AG20443 (cell line): ENCODE measurements at regions not wholly inside any gene's neighbourhood (a gene's known extent, or its start where the extent isn't known, plus 50 kb on each side); places are given as distances from the start of the nearest gene placed in this dataset.
"Not testable (repeated sequence)": the region's sequence is repeated elsewhere in the genome, so short reads cannot be mapped to it uniquely, and the experiment has no call there.

Experiments
- DNase-seq: peaks from one replicate; pipeline ENCODE4 v3.0.0; 2012; ENCODE audit warnings: low spot score, mixed read lengths

DNA sequence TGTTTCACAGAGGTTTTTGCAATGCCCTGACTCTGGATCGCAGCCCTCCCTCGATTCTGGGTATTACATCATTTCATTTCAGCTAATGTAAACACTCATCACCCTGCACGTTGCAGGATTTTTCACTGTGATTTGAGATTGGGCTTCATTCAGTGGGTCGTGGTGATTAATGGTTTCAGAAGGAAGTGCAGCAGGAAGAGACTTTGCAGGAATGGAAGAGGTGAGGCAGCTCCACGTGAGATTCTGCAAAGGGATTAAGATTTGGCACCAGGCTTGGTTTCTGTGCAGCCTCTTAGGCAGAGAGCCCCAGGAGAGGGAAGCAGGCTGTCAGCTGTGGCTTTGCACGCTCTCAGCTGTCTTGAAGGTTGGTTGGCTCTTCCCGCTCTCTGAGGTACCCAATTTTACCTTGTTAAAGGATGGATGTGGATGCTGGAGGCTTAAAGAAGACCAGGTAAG, 95.2 kb downstream of the PLCE1 start:
- DNase-seq: no peak

DNA sequence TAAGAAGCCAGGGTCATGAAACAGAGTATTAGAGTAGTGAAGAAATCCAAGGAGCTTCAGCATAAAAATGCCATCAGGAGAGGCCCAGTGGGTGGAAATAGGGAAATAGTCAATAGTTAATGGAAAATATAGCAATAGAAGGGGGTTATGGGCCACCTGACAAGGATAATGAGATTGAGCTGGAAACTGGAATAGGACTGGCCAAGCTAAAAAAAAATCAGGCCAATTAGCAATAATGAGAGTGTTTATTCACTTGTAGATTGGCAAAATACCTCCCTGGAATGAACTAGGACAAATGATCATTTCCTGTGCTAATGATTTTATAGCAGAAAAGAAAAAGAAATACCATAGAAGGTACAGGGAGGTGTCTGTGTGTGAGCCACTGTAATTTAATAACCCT, 97.9 kb downstream of the PLCE1 start:
- no peak for DNase-seq

DNA sequence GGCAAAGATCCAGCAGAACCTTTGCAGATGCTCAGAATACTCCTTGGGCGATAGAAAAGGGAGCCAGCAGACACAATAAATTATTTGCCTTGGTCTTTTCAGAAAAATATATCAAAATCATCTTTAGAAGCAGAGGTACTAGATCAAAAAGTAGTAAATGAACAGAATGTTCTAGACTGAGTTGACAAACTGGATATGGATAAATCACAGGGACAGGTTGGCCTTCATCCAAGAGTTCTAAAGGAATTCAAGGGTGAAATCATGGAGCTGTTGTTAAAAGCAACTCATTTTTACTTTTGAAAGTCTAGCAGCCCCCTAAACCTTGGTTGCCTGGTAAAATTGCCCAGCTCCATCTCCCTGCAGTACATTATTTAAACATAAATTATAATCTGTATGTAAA, 99.1 kb downstream of the PLCE1 start:
- no peak for DNase-seq

DNA sequence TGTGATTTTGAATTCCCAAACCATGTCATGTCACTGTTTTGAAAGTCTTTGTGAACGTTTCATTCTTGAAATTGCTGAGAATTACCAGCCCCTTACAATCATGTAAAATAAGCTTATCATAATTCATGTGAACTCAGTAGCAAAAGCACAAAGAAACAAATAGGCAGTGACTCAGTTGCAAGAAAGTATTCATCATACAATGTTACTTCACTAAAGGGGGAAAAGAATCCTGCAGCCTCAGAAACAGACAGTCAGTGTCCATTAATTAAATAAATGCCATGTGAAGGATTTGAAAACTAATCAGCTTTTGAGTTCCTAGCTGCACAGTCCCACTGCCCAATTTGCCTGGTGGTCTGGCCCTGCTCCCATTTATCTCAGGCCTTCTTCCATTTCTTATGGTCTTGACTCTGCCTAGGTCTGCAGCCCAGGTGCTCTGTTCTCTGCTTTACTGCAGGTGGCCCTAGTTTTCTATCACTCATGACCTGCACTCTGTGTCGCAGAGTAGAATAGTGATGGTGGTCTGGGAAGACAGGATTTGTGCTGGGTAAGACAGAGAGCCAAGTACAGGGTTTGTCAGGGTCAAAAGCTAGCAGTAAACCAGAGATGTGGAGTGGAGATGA, 99.7 kb downstream of the PLCE1 start:
- DNase-seq: no peak

DNA sequence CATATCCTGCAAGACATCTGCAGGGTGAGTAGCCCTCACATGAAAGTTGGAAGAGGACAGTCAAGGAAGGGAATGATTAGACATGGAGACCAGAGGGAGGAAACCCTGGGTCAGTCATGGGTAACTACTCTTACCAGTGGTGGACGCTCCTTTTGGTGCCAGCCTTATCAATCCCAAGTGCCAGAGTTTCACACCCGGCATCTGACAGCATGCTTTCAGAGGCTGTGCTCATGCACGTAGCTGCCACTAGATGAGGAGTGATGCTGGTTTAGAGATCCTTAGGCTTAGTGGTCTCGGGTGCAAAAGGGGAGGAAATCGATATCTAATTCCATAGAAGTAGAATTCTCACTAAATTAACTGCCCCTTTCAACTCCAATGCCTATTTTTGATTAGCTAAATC, 100.8 kb downstream of the PLCE1 start:
- no peak for DNase-seq

DNA sequence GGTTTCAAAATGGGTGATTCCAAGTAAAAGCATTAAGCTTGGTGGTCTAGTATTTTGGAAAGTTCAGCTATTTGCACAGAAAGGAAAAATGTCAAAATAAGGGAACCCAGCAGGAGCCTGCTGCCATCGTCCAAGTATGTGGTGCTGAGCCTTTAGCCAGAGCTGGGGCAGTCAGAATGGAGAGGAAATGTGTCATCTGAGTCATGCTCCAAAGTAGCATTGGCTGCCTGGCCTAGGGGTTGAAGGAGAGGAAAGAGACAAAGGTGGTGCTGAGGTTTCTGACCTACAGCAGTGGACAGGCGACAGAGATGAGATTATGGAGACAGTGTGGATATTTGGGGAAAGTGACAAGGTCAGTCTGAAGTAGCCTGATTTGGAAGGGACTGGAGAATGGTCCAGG, 103.9 kb downstream of the PLCE1 start:
- peak; percentile 61 for DNase-seq

DNA sequence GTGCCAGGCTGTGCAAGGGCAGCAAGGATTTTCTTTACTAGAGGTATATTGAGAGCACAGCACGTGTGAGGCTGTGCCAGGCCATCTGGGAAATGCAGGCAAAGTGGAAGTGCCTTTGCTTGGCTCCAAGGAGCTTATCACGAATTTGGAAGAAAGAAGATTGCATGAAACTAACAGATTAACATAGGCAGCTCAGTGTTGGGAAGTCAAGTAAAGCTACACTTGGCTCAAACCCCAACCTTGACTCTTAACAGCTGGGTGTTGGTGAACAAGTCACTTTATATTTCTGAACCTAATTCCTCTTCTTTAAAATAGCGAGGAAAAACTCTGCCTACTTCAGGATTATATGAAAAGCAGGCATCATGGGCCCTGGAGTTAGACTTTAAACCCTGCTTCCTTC, 105.2 kb downstream of the PLCE1 start:
- no peak for DNase-seq

DNA sequence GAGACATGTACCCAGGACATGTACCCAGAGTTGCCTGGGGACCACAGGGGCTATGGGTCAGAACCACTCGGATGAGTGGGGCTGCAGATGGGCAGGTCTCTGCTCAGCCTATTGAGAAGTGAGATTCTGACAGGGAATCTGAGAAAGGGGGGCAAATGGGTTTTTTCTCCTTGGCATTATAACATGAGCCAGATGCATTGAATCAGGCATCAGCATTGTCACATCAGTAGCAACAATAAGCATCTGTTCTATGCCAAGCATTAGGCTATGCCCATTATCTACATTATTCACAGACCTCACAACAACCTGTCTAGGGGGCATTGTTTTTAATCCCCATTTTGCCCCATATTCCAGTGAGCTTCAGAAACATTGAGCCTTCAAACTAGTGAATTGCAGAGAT, 108.2 kb downstream of the PLCE1 start:
- no peak for DNase-seq

DNA sequence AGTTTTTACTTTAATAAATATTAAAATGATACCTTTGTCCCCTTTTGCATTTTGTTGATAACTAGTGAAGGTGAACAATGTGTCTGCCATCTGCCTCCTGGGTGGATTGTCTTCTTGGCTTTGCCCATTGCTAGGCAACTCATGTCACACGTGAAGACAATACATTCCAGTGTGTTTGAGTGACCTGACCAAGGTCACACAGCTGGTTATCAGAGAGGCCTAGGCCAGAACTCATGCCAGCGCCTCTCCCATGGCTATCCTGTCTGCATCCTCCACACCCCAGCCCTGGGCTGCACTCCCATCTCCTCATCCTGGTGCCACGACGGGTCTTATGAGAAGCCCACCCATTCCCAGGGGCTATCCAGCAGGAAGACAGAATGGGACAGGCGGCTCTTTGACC, 108.7 kb downstream of the PLCE1 start:
- DNase-seq: no peak

DNA sequence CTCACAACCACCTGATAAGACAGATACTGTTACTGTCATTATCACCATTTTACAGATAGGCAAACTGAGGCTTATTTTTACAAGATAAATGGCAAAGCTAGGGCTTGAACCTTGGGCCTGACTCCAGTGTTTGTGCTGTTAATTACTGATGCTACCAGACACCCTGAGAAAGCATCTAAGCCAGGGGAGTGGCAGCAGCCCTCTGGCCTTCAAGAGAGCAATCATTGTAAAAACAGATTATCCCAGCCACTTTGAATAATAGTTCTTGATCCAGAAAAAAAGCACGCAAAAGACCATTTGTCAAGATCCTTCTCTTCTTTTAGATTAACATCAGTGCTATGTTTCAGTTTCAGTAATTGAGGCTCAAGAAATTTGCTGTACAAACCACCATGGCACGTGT, 109.5 kb downstream of the PLCE1 start:
- DNase-seq: no peak

DNA sequence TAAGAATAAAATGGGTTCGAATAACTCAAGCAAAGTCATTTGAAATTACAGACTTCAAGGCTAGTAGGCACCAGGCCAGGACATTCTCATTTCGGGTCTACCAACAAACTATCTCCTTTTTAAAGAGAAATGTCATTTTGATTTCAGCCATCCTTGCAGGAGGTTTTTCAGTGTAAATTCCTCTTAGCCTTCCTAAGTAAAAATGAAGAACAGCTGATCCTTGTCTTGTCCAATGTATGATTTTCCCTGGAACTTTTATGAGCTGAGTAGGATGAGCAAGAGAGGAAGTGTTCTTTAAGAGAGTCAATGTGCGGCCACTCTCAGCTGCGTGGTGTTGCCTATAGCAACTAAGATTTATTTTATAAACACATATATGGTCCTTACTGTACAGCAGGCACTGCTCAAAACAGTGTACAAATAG, 110.1 kb downstream of the PLCE1 start:
- peak; percentile 42 for DNase-seq

DNA sequence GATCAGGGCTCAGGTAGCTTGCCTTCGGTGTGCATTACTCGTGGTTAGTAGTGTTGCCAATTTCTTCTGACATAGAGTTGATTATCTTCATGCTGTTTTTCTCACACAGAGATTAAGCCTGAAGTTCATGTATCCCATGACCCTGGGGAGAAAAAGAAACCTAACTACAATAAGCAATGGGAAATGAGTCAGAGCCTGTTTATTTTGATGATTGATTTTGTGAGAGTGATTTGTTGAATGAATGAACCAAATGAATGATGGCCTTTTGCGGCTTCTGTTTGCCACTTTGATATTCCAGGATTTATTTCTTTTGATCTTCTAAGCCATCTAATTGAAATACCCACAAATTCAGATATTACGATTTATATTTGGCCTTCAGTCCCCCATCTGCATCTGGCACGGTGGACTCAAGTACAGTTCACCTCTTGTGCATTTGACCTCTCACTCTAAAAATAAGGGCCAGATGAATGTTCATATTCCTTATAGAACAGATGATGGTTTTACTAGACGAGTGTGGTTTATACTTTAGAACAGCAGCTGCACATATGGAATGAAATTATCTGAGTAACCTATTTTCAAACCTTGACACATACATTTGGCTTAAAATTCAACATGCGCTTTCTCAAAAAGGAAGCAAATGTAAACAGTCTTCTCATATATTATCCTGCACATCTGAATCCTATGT, 110.7 kb downstream of the PLCE1 start:
- no peak for DNase-seq

DNA sequence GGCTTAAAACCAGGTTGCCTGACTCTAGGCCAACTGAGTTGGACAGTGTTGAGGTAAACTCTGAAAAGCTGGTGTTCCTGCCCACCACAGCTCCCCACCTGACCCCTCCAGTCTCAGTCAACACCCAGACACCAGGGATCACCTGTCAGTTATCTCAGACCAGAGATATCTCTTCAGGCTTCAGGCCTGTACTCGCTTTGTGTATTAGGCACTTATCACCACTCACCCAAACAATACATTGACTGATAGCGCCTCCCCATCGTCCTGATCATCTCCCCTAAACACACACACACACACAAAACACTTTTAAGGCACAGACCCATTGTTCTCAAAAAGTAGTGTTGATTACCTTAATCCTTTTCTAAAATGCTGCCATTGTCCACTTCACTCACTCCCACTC, 111.5 kb downstream of the PLCE1 start:
- no peak for DNase-seq

DNA sequence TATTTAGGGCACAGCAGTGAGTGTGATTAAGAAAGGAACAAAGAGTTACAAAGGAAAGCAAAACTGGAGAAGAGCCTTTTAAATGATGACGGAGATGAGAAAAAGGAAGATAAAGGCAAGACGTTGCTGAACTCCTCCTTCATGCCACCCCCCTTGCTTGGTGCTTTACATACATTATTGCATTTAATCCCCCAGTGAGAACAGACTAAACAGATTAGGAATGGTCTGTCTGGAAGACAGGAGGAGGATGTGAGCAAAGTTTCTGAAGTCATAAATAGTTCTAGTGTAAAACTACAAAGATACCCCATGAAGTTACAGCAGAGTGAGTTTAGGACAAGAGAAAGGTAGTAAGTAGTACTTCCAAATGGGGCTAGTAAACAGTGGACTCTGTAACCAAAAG, 113.5 kb downstream of the PLCE1 start:
- no peak for DNase-seq

DNA sequence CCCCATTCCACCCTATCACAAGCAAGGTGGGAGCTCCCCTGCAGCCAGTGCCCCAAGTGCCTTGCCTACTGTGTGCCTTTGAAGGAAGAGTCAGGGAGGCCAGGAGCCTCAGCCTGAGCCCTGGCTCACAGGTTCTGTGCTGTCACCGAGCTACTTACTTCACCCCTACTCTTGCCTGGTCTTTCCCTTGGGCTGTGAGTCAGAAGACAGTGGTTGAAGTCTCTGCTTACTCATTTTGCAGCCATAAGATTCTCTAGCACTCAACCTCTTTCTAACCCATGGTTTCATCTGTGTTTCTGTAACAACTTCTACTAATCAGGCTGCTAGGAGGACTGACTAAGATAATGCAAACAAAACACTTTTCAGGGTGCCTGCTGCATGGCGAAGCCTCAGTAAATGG, 114.5 kb downstream of the PLCE1 start:
- DNase-seq: peak; percentile 83

DNA sequence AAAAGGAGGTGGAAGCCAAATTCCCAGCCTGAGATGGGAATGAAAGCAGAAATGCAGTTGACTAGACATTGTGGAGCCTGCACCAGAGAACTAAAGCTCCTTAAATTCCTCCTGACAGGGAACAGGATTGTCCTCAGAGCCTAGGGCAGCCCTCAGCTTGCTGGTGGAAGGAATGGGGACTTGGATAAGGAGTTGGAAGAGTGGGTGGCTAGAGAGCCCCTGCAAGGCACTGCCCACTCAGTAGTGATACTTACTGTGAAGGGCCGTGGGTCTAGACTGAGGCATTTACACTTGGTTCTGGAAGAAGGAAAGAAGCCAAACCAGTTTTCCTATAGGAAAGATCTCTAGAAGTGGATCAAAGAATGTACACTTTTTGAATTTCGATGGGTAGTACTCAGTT, 117.6 kb downstream of the PLCE1 start:
- no peak for DNase-seq

DNA sequence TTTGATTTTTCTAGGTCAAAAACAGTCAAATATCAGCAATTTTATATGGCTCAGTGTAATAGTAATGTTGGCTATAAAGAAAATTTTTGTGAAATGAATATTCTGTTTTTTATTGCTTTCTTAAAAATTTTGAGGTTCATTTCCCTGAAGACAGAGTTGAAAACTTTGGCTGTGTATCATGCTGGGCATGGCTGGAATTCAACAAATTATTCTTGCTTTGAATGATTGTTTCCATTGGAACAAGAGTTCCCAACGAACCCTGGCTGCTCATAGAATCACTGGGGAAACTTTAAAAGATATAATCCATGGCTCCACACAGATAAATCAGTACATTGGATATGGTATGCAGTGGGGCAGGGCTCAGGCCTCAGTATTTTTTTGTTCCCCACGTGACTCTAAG, 118.6 kb downstream of the PLCE1 start:
- no peak for DNase-seq

DNA sequence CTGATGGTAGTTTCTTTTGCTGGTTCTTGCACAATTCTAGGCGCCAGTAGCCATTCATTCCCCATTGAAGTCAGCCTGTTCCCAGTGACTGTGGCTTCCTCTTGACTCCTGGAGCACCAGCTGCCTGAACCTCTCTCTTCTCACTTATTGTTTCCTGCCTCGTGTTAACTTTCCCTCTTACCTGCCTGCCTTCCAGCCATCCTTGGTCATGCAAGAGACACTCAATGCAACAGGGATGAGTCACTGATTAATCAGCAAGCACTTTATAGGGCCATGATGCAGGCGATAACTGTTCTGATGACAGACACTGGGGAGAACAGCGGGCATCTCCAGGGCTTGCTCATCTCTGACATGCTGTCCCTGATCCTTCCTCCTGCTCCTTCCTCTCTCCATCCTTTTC, 122.0 kb downstream of the PLCE1 start:
- DNase-seq: peak; percentile 30

DNA sequence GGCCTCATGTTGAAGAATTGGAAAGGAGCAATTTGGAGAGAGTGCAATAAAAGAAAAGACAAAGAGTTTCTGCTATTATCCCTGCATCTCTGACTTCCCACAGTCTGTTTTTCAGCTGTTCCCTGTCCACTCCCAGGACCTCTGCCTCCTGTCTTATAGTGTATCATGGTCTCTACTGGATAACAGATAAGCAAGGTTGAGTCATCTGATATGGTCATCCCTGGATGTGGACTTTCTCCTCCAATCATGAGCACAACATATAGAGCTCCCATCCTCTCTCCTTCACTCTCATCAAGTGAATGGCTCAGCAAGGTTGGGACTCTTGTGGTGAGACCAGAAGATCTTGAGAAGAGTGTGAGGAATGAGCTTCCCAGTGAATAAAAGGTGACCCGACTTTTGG, 123.1 kb downstream of the PLCE1 start:
- DNase-seq: no peak

DNA sequence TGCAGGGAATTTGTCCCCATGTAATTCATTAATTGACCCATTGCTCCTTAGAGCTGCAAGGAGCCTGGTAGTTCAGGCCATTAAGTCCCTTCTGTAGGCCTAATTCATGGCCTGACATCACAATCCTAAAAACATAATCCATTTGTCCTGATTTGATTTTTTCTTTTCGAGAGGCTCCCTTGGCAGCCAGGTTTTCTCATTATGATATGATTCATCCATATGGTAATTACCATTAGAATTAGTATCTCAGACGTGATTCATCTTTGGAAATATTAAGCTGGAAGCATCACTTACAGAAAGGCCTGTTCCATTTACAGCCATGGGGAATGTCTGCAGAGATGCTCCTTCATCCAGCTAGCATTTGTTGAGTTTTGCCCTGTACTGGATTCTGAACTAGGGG, 128.5 kb downstream of the PLCE1 start:
- DNase-seq: no peak

DNA sequence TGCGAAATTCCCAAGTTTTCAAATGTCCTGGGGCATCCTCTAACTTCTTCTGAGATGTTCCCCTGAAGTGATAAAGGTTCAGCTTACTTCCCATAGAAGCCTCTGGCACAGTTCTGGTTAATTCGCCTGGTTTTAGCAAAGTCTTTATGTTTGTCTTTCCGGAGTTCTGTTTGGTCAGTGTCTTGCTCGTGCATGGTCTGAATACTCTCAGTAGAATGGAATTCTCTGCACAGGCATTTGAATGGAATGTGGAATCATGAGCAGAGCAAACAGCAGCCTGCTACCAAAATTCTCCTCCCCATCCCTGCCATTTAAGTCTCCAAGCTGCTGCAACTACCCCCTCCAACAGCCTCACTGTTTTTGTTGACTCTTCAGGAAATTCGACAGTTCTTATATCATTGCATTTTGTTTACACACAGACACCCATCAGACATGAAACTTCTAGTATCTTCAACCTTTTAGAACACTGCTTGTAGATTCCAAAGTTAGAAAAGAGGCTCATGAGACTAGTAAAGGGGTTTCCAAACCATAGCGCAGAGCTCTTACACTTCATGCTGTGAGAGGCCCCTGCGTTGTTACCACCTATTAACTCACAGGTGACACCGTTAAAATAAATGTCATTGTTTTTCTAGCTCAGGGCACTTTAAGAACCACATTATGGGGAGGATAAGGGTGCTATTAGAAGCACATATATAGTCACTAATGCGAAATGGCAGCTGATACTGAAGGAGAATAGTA, 129.7 kb downstream of the PLCE1 start:
- peak; percentile 88 for DNase-seq

DNA sequence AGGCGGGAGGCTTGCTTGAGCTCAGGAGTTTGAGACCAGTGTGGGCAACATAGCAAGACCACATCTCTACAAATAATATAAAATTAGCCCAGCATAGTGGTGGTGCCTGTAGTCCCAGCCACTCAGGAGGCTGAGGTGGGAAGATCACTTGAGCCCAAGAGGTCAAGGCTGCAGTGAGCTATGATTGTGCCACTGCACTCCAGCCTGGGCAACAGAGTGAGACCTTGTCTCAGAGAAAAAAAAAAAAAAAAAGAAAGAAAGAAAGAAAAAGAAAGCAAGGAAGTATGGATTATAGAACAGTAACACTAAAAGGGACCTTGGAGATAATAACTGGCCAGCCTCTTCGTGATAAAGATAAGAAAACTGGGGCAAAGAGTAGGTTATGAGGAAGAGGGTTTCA, 130.4 kb downstream of the PLCE1 start:
- DNase-seq: not testable (repeated sequence)

DNA sequence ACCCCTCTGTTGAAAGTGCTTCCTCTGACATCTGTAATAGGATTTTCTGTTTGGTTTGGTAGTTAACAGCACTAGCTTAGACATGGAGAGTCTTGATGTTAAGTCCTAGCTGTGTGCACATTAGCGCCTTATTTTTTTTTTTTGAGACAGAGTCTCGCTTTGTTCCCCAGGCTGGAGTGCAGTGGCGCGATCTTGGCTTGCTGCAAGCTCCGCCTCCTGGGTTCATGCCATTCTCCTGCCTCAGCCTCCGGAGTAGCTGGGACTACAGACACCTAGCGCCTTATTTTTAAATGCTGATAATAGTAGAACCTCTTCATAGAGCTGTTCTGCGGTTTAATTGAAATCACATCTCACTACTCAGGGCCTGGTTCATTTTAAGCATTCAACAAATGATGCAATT, 131.5 kb downstream of the PLCE1 start:
- not testable (repeated sequence) for DNase-seq
